ENCODE measurements at regions not wholly inside any gene's neighbourhood (a gene's known extent, or its start where the extent isn't known, plus 50 kb on each side); places are given as distances from the start of the nearest gene placed in this dataset.

GRCh38 chr5:8844847-8845246, 701.0 kb downstream of the SEMA5A start (continued):
- TF ChIP-seq CHD7 (IDR thresholded peaks at IDR 0.05; ENCODE audit: insufficient replicate concordance, low read length) (no peak), CTBP2 (IDR thresholded peaks at IDR 0.05; ENCODE audit: borderline replicate concordance, insufficient read depth, insufficient read length, low read length) (no peak)

Data from H1 (cell line).